SK-N-SH treated with all-trans-retinoic acid at 6 μM for 48 hours (cell line): ENCODE measurements at regions not wholly inside any gene's neighbourhood (a gene's known extent, or its start where the extent isn't known, plus 50 kb on each side); places are given as distances from the start of the nearest gene placed in this dataset.

Experiments used
- BACH2 ChIP-seq: fragments of 250-450 bp; sonication (Bioruptor Pico); IDR thresholded peaks from 2 replicates; pipeline ENCODE4 v1.9.0; 2021; ENCODE audit warnings: mild to moderate bottlenecking, borderline replicate concordance
- GLIS3 ChIP-seq: fragments of 250-450 bp; sonication (Bioruptor Pico); IDR thresholded peaks from 2 replicates; pipeline ENCODE4 v1.5.0; 2020; ENCODE audit warnings: mild to moderate bottlenecking, moderate library complexity
- RARB ChIP-seq: fragments of 250-450 bp; sonication (Bioruptor Pico); IDR thresholded peaks from 2 replicates; pipeline ENCODE4 v1.8.0; 2021; ENCODE audit warnings: mild to moderate bottlenecking, moderate library complexity
- ZFP3 ChIP-seq: fragments of 250-450 bp; sonication (Bioruptor Pico); IDR thresholded peaks from 2 replicates; pipeline ENCODE4 v1.5.0; 2020; ENCODE audit warnings: mild to moderate bottlenecking, moderate library complexity
- ZFP30 ChIP-seq: fragments of 450-650 bp; formaldehyde crosslinking; IDR thresholded peaks from 2 replicates; pipeline ENCODE4 v1.5.0; 2022; ENCODE audit warnings: mild to moderate bottlenecking, moderate library complexity
- ZNF565 ChIP-seq: fragments of 450-650 bp; formaldehyde crosslinking; conservative IDR thresholded peaks from 2 replicates; pipeline ENCODE4 v1.5.0; 2020; ENCODE audit warnings: low read depth, mild to moderate bottlenecking, moderate library complexity
- ZNF8 ChIP-seq: fragments of 450-650 bp; formaldehyde crosslinking; IDR thresholded peaks from 2 replicates; pipeline ENCODE4 v1.5.0; 2020; ENCODE audit warnings: mild to moderate bottlenecking, moderate library complexity
- TF ChIP-seq, protein P1 (sequence below): fragments of 250-450 bp; sonication (Bioruptor Pico); IDR thresholded peaks from 2 replicates; pipeline ENCODE4 v1.5.0; 2020; ENCODE audit warnings: mild to moderate bottlenecking, moderate library complexity
- TF ChIP-seq, protein P2 (sequence below): fragments of 250-450 bp; sonication (Bioruptor Pico); IDR thresholded peaks from 2 replicates; pipeline ENCODE4 v1.5.1; 2020; ENCODE audit warnings: low read depth, mild to moderate bottlenecking, moderate library complexity

DNA sequence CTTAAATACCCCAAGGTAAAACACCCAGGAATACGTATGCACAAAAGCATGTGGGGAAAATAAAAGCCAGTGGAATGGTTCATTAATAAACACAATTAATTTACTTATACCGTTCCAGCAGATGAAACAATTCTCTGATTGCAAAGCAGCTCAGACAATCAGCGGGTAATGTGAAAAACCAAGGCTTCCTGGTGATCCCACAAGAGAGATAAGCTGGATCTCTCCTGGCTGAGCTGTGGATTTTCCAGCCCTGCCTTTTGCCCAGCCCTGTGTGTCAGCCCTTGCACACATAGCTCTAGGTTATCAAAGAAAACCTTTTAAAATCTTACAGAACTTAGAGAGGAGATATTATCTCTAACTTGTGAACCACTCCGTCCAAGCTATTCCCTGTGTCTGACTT lies 1010.7 kb upstream of the AUTS2 start:
- TF ChIP-seq, protein P1, sequence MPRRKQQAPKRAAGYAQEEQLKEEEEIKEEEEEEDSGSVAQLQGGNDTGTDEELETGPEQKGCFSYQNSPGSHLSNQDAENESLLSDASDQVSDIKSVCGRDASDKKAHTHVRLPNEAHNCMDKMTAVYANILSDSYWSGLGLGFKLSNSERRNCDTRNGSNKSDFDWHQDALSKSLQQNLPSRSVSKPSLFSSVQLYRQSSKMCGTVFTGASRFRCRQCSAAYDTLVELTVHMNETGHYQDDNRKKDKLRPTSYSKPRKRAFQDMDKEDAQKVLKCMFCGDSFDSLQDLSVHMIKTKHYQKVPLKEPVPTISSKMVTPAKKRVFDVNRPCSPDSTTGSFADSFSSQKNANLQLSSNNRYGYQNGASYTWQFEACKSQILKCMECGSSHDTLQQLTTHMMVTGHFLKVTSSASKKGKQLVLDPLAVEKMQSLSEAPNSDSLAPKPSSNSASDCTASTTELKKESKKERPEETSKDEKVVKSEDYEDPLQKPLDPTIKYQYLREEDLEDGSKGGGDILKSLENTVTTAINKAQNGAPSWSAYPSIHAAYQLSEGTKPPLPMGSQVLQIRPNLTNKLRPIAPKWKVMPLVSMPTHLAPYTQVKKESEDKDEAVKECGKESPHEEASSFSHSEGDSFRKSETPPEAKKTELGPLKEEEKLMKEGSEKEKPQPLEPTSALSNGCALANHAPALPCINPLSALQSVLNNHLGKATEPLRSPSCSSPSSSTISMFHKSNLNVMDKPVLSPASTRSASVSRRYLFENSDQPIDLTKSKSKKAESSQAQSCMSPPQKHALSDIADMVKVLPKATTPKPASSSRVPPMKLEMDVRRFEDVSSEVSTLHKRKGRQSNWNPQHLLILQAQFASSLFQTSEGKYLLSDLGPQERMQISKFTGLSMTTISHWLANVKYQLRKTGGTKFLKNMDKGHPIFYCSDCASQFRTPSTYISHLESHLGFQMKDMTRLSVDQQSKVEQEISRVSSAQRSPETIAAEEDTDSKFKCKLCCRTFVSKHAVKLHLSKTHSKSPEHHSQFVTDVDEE (CRISPR knock-in tag), result no peak
- no peak for TF ChIP-seq ZNF565
- no peak for TF ChIP-seq RARB (CRISPR knock-in tag)
- TF ChIP-seq ZFP3 (CRISPR knock-in tag), result no peak
- TF ChIP-seq ZFP30 (CRISPR knock-in tag), result no peak
- TF ChIP-seq GLIS3 (CRISPR knock-in tag), result no peak
- TF ChIP-seq, protein P2, sequence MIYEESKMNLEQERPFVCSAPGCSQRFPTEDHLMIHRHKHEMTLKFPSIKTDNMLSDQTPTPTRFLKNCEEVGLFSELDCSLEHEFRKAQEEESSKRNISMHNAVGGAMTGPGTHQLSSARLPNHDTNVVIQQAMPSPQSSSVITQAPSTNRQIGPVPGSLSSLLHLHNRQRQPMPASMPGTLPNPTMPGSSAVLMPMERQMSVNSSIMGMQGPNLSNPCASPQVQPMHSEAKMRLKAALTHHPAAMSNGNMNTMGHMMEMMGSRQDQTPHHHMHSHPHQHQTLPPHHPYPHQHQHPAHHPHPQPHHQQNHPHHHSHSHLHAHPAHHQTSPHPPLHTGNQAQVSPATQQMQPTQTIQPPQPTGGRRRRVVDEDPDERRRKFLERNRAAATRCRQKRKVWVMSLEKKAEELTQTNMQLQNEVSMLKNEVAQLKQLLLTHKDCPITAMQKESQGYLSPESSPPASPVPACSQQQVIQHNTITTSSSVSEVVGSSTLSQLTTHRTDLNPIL (CRISPR knock-in tag), result no peak
- TF ChIP-seq ZNF8 (CRISPR knock-in tag), result no peak
- TF ChIP-seq BACH2, result no peak
